Thyroid gland (tissue), 4 donors: ENCODE measurements at regions not wholly inside any gene's neighbourhood (a gene's known extent, or its start where the extent isn't known, plus 50 kb on each side); places are given as distances from the start of the nearest gene placed in this dataset.

ENCODE experiments used
- DNase-seq, 2 donors: peaks; one replicate each; pipeline ENCODE4 v3.0.0-alpha.2; 2019
- H3K27ac ChIP-seq, 3 donors: fragments of 200-600 bp; sonication (generic); 1 replicate in 2 of 3; 2 replicates in 1 of 3; pipeline ENCODE4 v1.5.1; 2016 to 2019; ENCODE audit warnings: mild to moderate bottlenecking in 1 of 3, moderate library complexity in 1 of 3
- H3K27me3 ChIP-seq: fragments of 200-600 bp; sonication (generic); one replicate; pipeline ENCODE4 v1.5.1; 2019
- H3K36me3 ChIP-seq, 2 donors: fragments of 200-600 bp; sonication (generic); one replicate each; pipeline ENCODE4 v1.5.1; 2016 to 2019
- H3K4me1 ChIP-seq, 2 donors: fragments of 200-600 bp; sonication (generic); one replicate each; pipeline ENCODE4 v1.5.1; 2017 to 2019
- H3K4me3 ChIP-seq, 3 donors: fragments of 200-600 bp; sonication (generic); replicated peaks in 1 of 3; 1 replicate in 2 of 3; 2 replicates in 1 of 3; pipeline ENCODE4 v1.5.1; 2016; ENCODE audit warnings: mild to moderate bottlenecking in 1 of 3
- H3K9me3 ChIP-seq: fragments of 200-600 bp; sonication (generic); one replicate; pipeline ENCODE4 v1.5.1; 2017
- POLR2A ChIP-seq, 2 donors: fragments of 450-650 bp; IDR thresholded peaks; one replicate each; pipeline ENCODE4 v1.6.1; 2017; ENCODE audit warnings: antibody characterized with exemption in 2 of 2, mild to moderate bottlenecking in 2 of 2, moderate library complexity in 1 of 2
- WGBS, 2 donors: methylation state at CpG; one replicate each; pipeline ENCODE4 v1.1.5; 2017; 5-methylcytosine and 5-hydroxymethylcytosine counted together
- intact Hi-C: fragments of 100-400 bp; cut with DNase I; formaldehyde crosslinking; loops from one replicate; pipeline ENCODE4 v1.15.1; 2023
- TF ChIP-seq, protein P1 (sequence below), 6 experiments: fragments of 200-600 bp in 3 of 6; fragments of 450-650 bp in 3 of 6; sonication (generic) in 3 of 6; IDR thresholded peaks; one replicate each; pipeline ENCODE4 v1.5.1; 2016 to 2019; ENCODE audit warnings: antibody characterized with exemption in 6 of 6, mild to moderate bottlenecking in 2 of 6, inconsistent platforms in 1 of 6, moderate library complexity in 1 of 6

GRCh38 chr2:52805901-52806410, 961.6 kb upstream of the CHAC2 start:
- no peak overlapping the region for H3K4me3 ChIP-seq
- H3K36me3 ChIP-seq: no peaks in the 10 kb centered on the region
- no peaks in the 10 kb centered on the region for H3K27me3 ChIP-seq
- no peak overlapping the region for H3K27ac ChIP-seq
- no peaks in the 10 kb centered on the region for H3K9me3 ChIP-seq
- no peaks in the 10 kb centered on the region for H3K4me1 ChIP-seq
- DNase-seq: no peak
- intact Hi-C loops: no loop called here
- TF ChIP-seq POLR2A (IDR thresholded peaks at IDR 0.05): no peak
- TF ChIP-seq, protein P1, sequence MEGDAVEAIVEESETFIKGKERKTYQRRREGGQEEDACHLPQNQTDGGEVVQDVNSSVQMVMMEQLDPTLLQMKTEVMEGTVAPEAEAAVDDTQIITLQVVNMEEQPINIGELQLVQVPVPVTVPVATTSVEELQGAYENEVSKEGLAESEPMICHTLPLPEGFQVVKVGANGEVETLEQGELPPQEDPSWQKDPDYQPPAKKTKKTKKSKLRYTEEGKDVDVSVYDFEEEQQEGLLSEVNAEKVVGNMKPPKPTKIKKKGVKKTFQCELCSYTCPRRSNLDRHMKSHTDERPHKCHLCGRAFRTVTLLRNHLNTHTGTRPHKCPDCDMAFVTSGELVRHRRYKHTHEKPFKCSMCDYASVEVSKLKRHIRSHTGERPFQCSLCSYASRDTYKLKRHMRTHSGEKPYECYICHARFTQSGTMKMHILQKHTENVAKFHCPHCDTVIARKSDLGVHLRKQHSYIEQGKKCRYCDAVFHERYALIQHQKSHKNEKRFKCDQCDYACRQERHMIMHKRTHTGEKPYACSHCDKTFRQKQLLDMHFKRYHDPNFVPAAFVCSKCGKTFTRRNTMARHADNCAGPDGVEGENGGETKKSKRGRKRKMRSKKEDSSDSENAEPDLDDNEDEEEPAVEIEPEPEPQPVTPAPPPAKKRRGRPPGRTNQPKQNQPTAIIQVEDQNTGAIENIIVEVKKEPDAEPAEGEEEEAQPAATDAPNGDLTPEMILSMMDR (IDR thresholded peaks at IDR 0.05): no peak

DNA sequence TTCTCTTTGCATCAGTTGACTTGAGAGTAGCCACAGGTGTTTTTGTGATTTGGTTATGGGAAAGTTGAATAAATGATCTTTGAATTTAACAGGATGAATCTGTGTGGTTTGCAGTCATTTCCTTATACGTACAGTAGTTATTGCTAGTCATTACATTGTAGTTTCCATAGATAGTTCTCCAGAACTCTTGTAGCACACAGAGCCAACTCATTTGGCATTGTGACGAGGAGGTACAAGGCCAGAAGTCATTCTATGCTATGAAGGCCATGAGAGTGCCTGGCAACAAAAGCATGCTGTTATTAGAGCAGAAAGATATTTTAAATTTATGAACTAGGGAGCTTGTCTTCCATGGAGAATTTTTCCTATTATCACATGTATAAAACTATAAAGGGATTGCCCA, 973.0 kb upstream of the CHAC2 start:
- Histone ChIP-seq H3K9me3 (no peaks in the 10 kb centered on the region), H3K4me1 (no peaks in the 10 kb centered on the region), H3K4me3 (no peak overlapping the region), H3K27me3 (no peaks in the 10 kb centered on the region), H3K27ac (no peak overlapping the region), H3K36me3 (no peaks in the 10 kb centered on the region)
- intact Hi-C loops: no loop called here
- no peak for TF ChIP-seq POLR2A (IDR thresholded peaks at IDR 0.05)
- TF ChIP-seq, protein P1 (IDR thresholded peaks at IDR 0.05): no peak
- 72 to 83% methylated on average over 2 of the region's 2 CpGs for WGBS, 2 donors
- DNase-seq: no peak

- no peaks in the 10 kb centered on the region for H3K4me1 ChIP-seq
- whole genome bisulfite sequencing, 2 donors: 83 to 88% methylated on average over 5 of the region's 5 CpGs
- H3K27me3 ChIP-seq: no peaks in the 10 kb centered on the region
- no peak overlapping the region for H3K4me3 ChIP-seq
- DNase-seq: no peak
- no peaks in the 10 kb centered on the region for H3K9me3 ChIP-seq
- intact Hi-C loops: no loop called here
- H3K36me3 ChIP-seq: no peaks in the 10 kb centered on the region
- no peak for TF ChIP-seq POLR2A (IDR thresholded peaks at IDR 0.05)
- TF ChIP-seq, protein P1 (IDR thresholded peaks at IDR 0.05): no peak
- no peak overlapping the region for H3K27ac ChIP-seq
Measured at GRCh38 chr2:52779446-52779845, 988.2 kb upstream of the CHAC2 start.

DNA sequence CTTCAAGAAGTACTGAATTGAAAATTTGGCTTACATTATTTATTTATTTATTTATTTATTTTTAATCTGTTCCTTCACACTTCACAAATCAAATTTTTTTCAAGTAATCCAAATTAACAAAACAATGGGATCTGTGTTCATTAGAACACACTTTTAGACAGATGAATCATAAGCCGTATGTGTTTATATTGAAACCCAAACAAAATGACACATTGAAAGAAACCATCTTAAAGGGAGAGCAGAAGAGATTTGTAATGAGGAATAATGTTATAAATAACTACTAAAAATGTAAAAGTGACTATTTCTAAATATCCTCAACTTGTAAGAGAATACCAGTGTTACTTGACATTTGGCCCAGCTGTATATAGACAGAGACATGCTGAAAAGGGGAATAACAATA, 991.0 kb upstream of the CHAC2 start:
- Histone ChIP-seq H3K27ac (no peak overlapping the region), H3K4me3 (no peak overlapping the region), H3K4me1 (no peaks in the 10 kb centered on the region), H3K27me3 (no peaks in the 10 kb centered on the region), H3K36me3 (no peaks in the 10 kb centered on the region), H3K9me3 (no peaks in the 10 kb centered on the region)
- no peak for DNase-seq
- TF ChIP-seq POLR2A (IDR thresholded peaks at IDR 0.05): no peak
- TF ChIP-seq, protein P1 (IDR thresholded peaks at IDR 0.05): no peak
- 91 to 92% methylated on average over 1 of the region's 1 CpG for WGBS, 2 donors
- intact Hi-C loops: no loop called here

DNA sequence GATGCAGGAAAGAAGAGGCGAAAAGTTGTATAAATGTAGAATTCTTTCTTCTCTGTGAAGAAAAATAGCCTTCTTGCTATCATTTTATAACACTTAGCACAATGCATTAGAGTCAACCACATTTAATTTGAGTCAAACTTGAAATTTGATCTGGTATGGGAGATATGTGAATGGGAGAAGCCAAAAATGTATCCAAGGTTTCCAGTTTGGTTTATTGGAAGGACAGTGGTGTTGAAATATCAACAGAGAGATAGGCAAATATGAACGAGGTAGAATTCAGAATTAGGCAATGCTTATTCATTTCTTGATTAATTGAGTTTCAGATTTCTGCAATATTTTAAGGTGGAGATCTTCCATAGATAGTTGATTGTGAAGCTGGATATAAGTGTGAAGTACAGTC, 991.9 kb upstream of the CHAC2 start:
- 75 to 78% methylated on average over 2 of the region's 2 CpGs for WGBS, 2 donors
- Histone ChIP-seq H3K9me3 (no peaks in the 10 kb centered on the region), H3K36me3 (no peaks in the 10 kb centered on the region), H3K27me3 (no peaks in the 10 kb centered on the region), H3K4me1 (no peaks in the 10 kb centered on the region), H3K4me3 (no peak overlapping the region), H3K27ac (no peak overlapping the region)
- TF ChIP-seq, protein P1 (IDR thresholded peaks at IDR 0.05): no peak
- no peak for TF ChIP-seq POLR2A (IDR thresholded peaks at IDR 0.05)
- no peak for DNase-seq
- intact Hi-C loops: no loop called here
